22Rv1 (cell line): ENCODE measurements at regions not wholly inside any gene's neighbourhood (a gene's known extent, or its start where the extent isn't known, plus 50 kb on each side); places are given as distances from the start of the nearest gene placed in this dataset.

Experiments
- ZFX ChIP-seq: fragments of 450-650 bp; IDR thresholded peaks from 2 replicates; pipeline ENCODE4 v1.6.1; 2017; ENCODE audit warnings: antibody characterized with exemption, borderline replicate concordance
- TF ChIP-seq, protein P1 (sequence below): fragments of 450-650 bp; IDR thresholded peaks from 2 replicates; pipeline ENCODE4 v1.5.1; 2017; ENCODE audit warnings: mild to moderate bottlenecking

DNA sequence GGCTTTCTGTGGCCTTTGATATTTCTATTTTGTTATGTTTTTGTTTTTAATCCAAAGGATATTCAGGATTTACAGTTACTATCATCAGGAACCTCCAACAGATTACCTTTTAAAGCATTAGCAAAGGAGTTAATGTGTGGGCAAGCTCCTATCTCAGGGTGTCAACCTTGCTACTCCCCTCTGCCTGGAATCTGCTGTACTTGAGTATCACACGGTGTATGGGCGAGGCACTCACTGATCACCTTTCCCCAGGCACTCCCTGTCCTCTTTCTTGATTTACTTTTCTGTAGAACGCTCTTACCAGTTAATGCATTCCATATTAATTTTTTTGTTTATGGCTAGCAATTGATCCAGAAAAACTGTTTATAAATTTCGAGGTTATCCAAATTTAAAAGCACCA lies 117.0 kb upstream of the GAS1 start:
- TF ChIP-seq, protein P1, sequence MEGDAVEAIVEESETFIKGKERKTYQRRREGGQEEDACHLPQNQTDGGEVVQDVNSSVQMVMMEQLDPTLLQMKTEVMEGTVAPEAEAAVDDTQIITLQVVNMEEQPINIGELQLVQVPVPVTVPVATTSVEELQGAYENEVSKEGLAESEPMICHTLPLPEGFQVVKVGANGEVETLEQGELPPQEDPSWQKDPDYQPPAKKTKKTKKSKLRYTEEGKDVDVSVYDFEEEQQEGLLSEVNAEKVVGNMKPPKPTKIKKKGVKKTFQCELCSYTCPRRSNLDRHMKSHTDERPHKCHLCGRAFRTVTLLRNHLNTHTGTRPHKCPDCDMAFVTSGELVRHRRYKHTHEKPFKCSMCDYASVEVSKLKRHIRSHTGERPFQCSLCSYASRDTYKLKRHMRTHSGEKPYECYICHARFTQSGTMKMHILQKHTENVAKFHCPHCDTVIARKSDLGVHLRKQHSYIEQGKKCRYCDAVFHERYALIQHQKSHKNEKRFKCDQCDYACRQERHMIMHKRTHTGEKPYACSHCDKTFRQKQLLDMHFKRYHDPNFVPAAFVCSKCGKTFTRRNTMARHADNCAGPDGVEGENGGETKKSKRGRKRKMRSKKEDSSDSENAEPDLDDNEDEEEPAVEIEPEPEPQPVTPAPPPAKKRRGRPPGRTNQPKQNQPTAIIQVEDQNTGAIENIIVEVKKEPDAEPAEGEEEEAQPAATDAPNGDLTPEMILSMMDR, result no peak
- TF ChIP-seq ZFX, result no peak
